Osteoblast (primary cell): ENCODE measurements at regions not wholly inside any gene's neighbourhood (a gene's known extent, or its start where the extent isn't known, plus 50 kb on each side); places are given as distances from the start of the nearest gene placed in this dataset.
A peak's percentile ranks its signal among the peaks of the same experiment; 100 is the strongest.

Experiments used
- DNase-seq: peaks from one replicate; pipeline ENCODE4 v3.0.0; 2011; ENCODE audit warnings: low spot score, mixed read lengths; ENCODE audit not compliant: insufficient read length; ENCODE audit errors: missing footprints
- H2AFZ ChIP-seq: 2 replicates; pipeline ENCODE4 v1.6.0; 2011; ENCODE audit warnings: mild to moderate bottlenecking, low read length
- H3K27ac ChIP-seq: 2 replicates; pipeline ENCODE4 v1.5.1; 2011; ENCODE audit warnings: mild to moderate bottlenecking, low read depth, low read length, moderate library complexity
- H3K27me3 ChIP-seq: 2 replicates; pipeline ENCODE4 v1.6.0; 2012; ENCODE audit warnings: mild to moderate bottlenecking, control low read depth, inconsistent platforms, low read length, moderate library complexity; ENCODE audit not compliant: insufficient read depth
- H3K36me3 ChIP-seq: 2 replicates; pipeline ENCODE4 v1.5.1; 2011; ENCODE audit warnings: mild to moderate bottlenecking, low read length, control low read depth, moderate library complexity; ENCODE audit not compliant: insufficient read depth
- H3K4me1 ChIP-seq: 2 replicates; pipeline ENCODE4 v1.5.1; 2011; ENCODE audit warnings: mild to moderate bottlenecking, low read length, control low read depth, moderate library complexity; ENCODE audit not compliant: insufficient read depth
- H3K4me2 ChIP-seq: 2 replicates; pipeline ENCODE4 v1.6.0; 2011; ENCODE audit warnings: mild to moderate bottlenecking, low read length; ENCODE audit not compliant: insufficient read depth
- H3K4me3 ChIP-seq: fragments of 200-600 bp; sonication (generic); 3 replicates; pipeline ENCODE4 v1.5.1; 2012; ENCODE audit warnings: mild to moderate bottlenecking, low read length, inconsistent platforms; ENCODE audit not compliant: insufficient read depth
- H3K79me2 ChIP-seq: 2 replicates; pipeline ENCODE4 v1.6.0; 2012; ENCODE audit warnings: mild to moderate bottlenecking, low read length, control low read depth, inconsistent platforms; ENCODE audit not compliant: insufficient read depth
- H3K9me3 ChIP-seq: 2 replicates; pipeline ENCODE4 v1.5.1; 2011; ENCODE audit warnings: low read depth, low read length, control low read depth
- H4K20me1 ChIP-seq: 2 replicates; pipeline ENCODE4 v1.6.0; 2012; ENCODE audit warnings: mild to moderate bottlenecking, low read length, control low read depth; ENCODE audit not compliant: insufficient read depth
- TF ChIP-seq, protein P1 (sequence below): IDR thresholded peaks from 2 replicates; pipeline ENCODE4 v1.5.1; 2011; ENCODE audit warnings: mild to moderate bottlenecking, low read depth, low read length, moderate library complexity; ENCODE audit errors: extremely low read depth

DNA sequence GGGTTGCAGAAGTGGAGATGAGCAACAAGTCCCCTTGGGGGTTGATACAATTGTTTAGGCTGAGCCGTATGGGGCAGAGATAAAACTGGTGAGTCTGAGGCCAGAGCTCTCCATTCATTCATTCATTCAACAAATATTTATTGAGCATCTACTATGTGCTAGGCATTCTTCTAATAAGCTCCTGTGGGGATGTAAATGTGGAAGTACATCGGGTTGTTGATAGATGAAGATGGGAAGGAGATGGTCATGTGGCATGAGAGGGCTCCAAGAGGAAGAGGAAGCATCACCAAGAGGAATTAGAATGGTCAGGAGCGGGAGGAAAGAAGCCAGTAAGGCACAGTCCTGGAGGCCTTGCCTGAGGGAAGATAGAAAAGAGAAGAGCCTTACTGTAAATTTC is 98.7 kb upstream of the MLN start:
- Histone ChIP-seq H3K4me1 (no peaks in the 10 kb centered on the region), H3K4me3 (no peak overlapping the region), H2AFZ (no peak overlapping the region), H3K27ac (no peak overlapping the region), H4K20me1 (no peaks in the 10 kb centered on the region), H3K27me3 (peaks cover 31% of the 10 kb centered on the region), H3K79me2 (no peaks in the 10 kb centered on the region), H3K9me3 (no peaks in the 10 kb centered on the region), H3K36me3 (no peaks in the 10 kb centered on the region), H3K4me2 (no peak overlapping the region)
- TF ChIP-seq, protein P1, sequence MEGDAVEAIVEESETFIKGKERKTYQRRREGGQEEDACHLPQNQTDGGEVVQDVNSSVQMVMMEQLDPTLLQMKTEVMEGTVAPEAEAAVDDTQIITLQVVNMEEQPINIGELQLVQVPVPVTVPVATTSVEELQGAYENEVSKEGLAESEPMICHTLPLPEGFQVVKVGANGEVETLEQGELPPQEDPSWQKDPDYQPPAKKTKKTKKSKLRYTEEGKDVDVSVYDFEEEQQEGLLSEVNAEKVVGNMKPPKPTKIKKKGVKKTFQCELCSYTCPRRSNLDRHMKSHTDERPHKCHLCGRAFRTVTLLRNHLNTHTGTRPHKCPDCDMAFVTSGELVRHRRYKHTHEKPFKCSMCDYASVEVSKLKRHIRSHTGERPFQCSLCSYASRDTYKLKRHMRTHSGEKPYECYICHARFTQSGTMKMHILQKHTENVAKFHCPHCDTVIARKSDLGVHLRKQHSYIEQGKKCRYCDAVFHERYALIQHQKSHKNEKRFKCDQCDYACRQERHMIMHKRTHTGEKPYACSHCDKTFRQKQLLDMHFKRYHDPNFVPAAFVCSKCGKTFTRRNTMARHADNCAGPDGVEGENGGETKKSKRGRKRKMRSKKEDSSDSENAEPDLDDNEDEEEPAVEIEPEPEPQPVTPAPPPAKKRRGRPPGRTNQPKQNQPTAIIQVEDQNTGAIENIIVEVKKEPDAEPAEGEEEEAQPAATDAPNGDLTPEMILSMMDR, result no peak
- no peak for DNase-seq

GRCh38 chr6:33901822-33902456 is 98.1 kb upstream of the MLN start:
- Histone ChIP-seq H3K27me3 (peaks cover 31% of the 10 kb centered on the region), H3K4me1 (no peaks in the 10 kb centered on the region)
- TF ChIP-seq, protein P1, result no peak

DNA sequence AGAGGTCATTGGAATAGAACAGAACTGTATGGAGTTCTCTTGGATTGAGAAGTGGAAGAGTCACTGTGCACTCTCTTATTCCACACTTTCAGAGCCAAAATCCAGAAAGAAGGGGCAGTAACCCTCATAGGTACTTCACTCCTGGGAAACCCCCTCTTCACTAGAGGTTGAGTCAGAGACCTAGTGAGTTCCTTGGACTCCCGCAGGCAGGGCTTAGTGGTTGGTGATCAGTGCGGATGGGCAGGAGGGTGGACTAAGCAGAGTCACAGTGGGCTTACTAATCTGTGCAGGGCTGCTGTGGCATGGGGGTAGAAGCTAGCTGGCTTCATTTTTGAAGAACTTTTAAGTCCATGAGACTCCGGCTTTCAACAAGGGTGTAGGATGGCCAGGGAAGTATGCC is 95.0 kb upstream of the MLN start:
- Histone ChIP-seq H2AFZ (no peak overlapping the region), H3K4me2 (no peak overlapping the region), H3K27ac (no peak overlapping the region), H3K36me3 (no peaks in the 10 kb centered on the region), H3K9me3 (no peaks in the 10 kb centered on the region), H3K79me2 (no peaks in the 10 kb centered on the region), H3K4me3 (no peak overlapping the region), H4K20me1 (no peaks in the 10 kb centered on the region), H3K4me1 (peaks cover 11% of the 10 kb centered on the region), H3K27me3 (peaks cover 22% of the 10 kb centered on the region)
- TF ChIP-seq, protein P1, result no peak
- DNase-seq, result no peak

More at GRCh38 chr6:33901822-33902456, 98.1 kb upstream of the MLN start:
- H3K9me3 ChIP-seq, result no peaks in the 10 kb centered on the region
- H3K27ac ChIP-seq, result no peak overlapping the region
- no peaks in the 10 kb centered on the region for H4K20me1 ChIP-seq
- no peaks in the 10 kb centered on the region for H3K79me2 ChIP-seq
- H2AFZ ChIP-seq, result no peak overlapping the region
- no peaks in the 10 kb centered on the region for H3K36me3 ChIP-seq
- peak; percentile 14 for DNase-seq
- H3K4me2 ChIP-seq, result no peak overlapping the region
- no peak overlapping the region for H3K4me3 ChIP-seq

- no peak overlapping the region for H2AFZ ChIP-seq
- H4K20me1 ChIP-seq, result no peaks in the 10 kb centered on the region
- H3K4me2 ChIP-seq, result no peak overlapping the region
- H3K4me1 ChIP-seq, result peaks cover 11% of the 10 kb centered on the region
- H3K27me3 ChIP-seq, result peaks cover 11% of the 10 kb centered on the region
- H3K4me3 ChIP-seq, result no peak overlapping the region
- DNase-seq, result no peak
- no peaks in the 10 kb centered on the region for H3K36me3 ChIP-seq
- H3K27ac ChIP-seq, result no peak overlapping the region
- H3K79me2 ChIP-seq, result no peaks in the 10 kb centered on the region
- no peaks in the 10 kb centered on the region for H3K9me3 ChIP-seq
- TF ChIP-seq, protein P1, result no peak
These were observed 93.5 kb upstream of the MLN start for GRCh38 chr6:33897189-33897780.
